Gastroesophageal sphincter (tissue), 3 donors: ENCODE measurements at regions not wholly inside any gene's neighbourhood (a gene's known extent, or its start where the extent isn't known, plus 50 kb on each side); places are given as distances from the start of the nearest gene placed in this dataset.

Source experiments
- EP300 ChIP-seq: sonication (generic); formaldehyde crosslinking; IDR thresholded peaks from one replicate; pipeline ENCODE4 v1.6.1; 2017; ENCODE audit warnings: antibody characterized with exemption, mild to moderate bottlenecking
- POLR2A ChIP-seq, 2 donors: fragments of 450-650 bp; IDR thresholded peaks; one replicate each; pipeline ENCODE4 v1.6.1; 2017; ENCODE audit warnings: antibody characterized with exemption in 2 of 2, mild to moderate bottlenecking in 2 of 2, moderate library complexity in 1 of 2
- POLR2AphosphoS5 ChIP-seq: sonication (generic); formaldehyde crosslinking; IDR thresholded peaks from one replicate; pipeline ENCODE4 v1.6.1; 2017; ENCODE audit warnings: antibody characterized with exemption
- TF ChIP-seq, protein P1 (sequence below), 4 experiments: fragments of 200-600 bp in 2 of 4; fragments of 450-650 bp in 2 of 4; sonication (generic) in 1 of 4; IDR thresholded peaks; one replicate each; pipeline ENCODE4 v1.5.1; 2017 to 2019; ENCODE audit warnings: antibody characterized with exemption in 4 of 4, mild to moderate bottlenecking in 2 of 4, moderate library complexity in 2 of 4

DNA sequence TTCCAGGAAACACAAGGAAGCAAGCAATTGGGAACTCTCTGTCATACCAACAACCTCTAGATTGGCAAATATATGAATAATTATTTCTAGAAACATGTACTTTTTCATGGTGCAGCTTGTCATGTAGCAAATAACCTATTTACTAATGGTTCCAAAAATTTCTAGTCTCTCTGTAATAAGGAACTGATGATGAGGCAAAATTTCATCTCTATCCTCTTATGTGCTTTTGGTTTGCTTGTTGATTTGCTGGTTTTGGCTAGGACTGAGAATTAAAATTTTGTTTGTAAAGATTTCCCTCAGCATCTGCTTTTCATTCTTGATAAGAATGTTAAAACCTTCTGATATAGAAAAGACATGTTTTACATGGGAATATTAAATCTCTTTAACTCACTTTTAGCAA is 123.2 kb upstream of the UFM1 start:
- TF ChIP-seq, protein P1, sequence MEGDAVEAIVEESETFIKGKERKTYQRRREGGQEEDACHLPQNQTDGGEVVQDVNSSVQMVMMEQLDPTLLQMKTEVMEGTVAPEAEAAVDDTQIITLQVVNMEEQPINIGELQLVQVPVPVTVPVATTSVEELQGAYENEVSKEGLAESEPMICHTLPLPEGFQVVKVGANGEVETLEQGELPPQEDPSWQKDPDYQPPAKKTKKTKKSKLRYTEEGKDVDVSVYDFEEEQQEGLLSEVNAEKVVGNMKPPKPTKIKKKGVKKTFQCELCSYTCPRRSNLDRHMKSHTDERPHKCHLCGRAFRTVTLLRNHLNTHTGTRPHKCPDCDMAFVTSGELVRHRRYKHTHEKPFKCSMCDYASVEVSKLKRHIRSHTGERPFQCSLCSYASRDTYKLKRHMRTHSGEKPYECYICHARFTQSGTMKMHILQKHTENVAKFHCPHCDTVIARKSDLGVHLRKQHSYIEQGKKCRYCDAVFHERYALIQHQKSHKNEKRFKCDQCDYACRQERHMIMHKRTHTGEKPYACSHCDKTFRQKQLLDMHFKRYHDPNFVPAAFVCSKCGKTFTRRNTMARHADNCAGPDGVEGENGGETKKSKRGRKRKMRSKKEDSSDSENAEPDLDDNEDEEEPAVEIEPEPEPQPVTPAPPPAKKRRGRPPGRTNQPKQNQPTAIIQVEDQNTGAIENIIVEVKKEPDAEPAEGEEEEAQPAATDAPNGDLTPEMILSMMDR (IDR thresholded peaks at IDR 0.05) = no peak
- TF ChIP-seq POLR2A (IDR thresholded peaks at IDR 0.05) (no peak), POLR2AphosphoS5 (no peak), EP300 (no peak)
